ENCODE measurements at regions not wholly inside any gene's neighbourhood (a gene's known extent, or its start where the extent isn't known, plus 50 kb on each side); places are given as distances from the start of the nearest gene placed in this dataset.

- DNase-seq, result no peak
- TF ChIP-seq, protein P1, sequence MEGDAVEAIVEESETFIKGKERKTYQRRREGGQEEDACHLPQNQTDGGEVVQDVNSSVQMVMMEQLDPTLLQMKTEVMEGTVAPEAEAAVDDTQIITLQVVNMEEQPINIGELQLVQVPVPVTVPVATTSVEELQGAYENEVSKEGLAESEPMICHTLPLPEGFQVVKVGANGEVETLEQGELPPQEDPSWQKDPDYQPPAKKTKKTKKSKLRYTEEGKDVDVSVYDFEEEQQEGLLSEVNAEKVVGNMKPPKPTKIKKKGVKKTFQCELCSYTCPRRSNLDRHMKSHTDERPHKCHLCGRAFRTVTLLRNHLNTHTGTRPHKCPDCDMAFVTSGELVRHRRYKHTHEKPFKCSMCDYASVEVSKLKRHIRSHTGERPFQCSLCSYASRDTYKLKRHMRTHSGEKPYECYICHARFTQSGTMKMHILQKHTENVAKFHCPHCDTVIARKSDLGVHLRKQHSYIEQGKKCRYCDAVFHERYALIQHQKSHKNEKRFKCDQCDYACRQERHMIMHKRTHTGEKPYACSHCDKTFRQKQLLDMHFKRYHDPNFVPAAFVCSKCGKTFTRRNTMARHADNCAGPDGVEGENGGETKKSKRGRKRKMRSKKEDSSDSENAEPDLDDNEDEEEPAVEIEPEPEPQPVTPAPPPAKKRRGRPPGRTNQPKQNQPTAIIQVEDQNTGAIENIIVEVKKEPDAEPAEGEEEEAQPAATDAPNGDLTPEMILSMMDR (IDR thresholded peaks at IDR 0.05; ENCODE audit: low read depth, low read length), result no peak
- Histone ChIP-seq H3K4me3 (ENCODE audit: low read depth, low read length) (no peak overlapping the region), H3K27ac (no peak overlapping the region), H3K27me3 (ENCODE audit: insufficient read depth, low read depth, severe bottlenecking) (no peaks in the 10 kb centered on the region), H3K9me3 (ENCODE audit: severe bottlenecking) (no peaks in the 10 kb centered on the region), H3K36me3 (no peaks in the 10 kb centered on the region)
These were observed 242.7 kb upstream of the NCAM1 start for GRCh38 chr11:112718483-112718882.

DNA sequence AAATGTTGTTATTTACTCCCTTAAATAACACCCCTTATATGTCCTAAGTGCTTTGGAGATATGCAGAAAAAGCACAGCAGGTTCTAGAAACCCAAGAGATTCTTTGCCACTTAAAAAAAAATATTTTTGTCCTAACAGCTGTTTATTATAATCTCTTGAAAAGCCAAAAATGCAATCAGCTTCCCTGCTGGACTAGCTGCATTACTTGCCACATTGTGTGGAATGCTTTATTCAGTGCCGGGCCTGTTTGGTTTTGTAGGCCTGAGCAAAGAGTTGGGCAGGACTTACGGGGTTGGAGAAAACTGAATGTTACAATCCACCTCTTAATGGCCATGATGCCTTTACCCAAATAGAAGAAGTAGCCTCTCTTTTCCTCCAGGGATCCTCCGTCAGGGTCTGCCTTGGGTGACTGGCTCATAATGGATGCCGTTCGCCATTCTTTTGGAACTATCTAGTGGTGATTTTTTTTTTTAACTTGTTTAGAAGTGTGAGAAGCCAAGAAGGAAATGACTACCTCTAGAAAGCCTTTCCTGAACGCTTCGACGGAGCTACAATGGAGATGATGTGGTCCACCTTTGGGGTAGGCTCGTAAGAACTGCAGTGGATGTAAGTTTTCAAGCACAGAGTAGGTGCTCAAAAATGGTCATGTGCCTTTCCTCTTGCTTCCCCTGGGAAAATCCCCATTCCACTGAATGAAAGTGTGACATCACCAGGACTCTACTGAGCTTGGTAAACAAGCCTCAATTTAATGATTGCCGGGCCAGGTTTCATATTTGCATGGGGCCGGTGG lies 241.3 kb upstream of the NCAM1 start:
- no peak for DNase-seq
- Histone ChIP-seq H3K27me3 (ENCODE audit: insufficient read depth, low read depth, severe bottlenecking) (no peaks in the 10 kb centered on the region), H3K9me3 (ENCODE audit: severe bottlenecking) (no peaks in the 10 kb centered on the region), H3K4me3 (ENCODE audit: low read depth, low read length) (no peak overlapping the region), H3K27ac (no peak overlapping the region), H3K36me3 (no peaks in the 10 kb centered on the region)
- TF ChIP-seq, protein P1 (IDR thresholded peaks at IDR 0.05; ENCODE audit: low read depth, low read length), result no peak

DNA sequence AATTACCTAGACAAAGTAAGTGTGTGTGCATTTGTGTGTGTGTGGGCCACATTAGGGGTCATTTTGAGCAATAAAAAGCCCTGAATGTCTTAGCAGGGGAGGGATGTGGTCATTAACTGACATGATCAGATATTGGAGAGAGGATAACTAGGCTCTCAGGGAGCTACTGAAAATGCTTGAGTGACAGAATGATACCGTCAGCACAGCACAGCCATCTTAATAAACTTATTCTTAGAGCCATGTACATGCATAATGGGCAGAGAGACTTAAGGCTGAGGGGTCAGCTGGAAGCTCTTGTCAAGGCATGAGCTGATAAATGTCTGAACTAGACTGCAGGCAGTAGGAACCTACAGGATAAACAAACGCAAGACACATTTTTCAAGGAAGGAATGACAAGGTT lies 239.1 kb upstream of the NCAM1 start:
- no peak overlapping the region for H3K4me3 ChIP-seq (ENCODE audit: low read depth, low read length)
- TF ChIP-seq, protein P1 (IDR thresholded peaks at IDR 0.05; ENCODE audit: low read depth, low read length), result no peak
- H3K36me3 ChIP-seq, result no peaks in the 10 kb centered on the region
- no peak overlapping the region for H3K27ac ChIP-seq
- H3K27me3 ChIP-seq (ENCODE audit: insufficient read depth, low read depth, severe bottlenecking), result no peaks in the 10 kb centered on the region
- no peak for DNase-seq
- H3K9me3 ChIP-seq (ENCODE audit: severe bottlenecking), result no peaks in the 10 kb centered on the region

DNA sequence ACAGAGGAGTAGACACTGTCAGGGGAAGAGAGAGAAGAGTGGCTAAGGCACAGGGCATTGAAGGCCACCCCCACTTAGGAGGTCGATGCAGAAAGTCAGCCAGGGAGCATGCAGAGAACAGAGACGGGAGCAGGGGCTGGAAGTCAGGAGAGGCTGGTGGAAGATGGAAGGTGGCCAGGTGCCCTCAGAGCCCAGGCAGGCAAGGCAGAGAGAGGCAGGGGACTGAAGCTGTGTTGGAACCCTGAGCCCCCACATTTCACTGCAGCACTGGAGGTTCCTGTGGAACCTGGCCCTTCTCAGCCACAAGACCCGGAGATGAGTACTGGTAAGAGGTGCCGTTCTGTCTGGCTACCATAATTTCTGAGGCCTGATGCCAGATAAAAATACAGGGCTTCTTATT lies 238.3 kb upstream of the NCAM1 start:
- no peak for DNase-seq
- H3K27ac ChIP-seq, result no peak overlapping the region

GRCh38 chr11:112723676-112724495 lies 237.3 kb upstream of the NCAM1 start:
- Histone ChIP-seq H3K4me3 (ENCODE audit: low read depth, low read length) (no peak overlapping the region), H3K36me3 (no peaks in the 10 kb centered on the region), H3K27ac (no peak overlapping the region), H3K9me3 (ENCODE audit: severe bottlenecking) (no peaks in the 10 kb centered on the region), H3K27me3 (ENCODE audit: insufficient read depth, low read depth, severe bottlenecking) (no peaks in the 10 kb centered on the region)
- TF ChIP-seq, protein P1 (IDR thresholded peaks at IDR 0.05; ENCODE audit: low read depth, low read length), result no peak
- no peak for DNase-seq

More for the DNA sequence above, 238.3 kb upstream of the NCAM1 start:
- TF ChIP-seq, protein P1 (IDR thresholded peaks at IDR 0.05; ENCODE audit: low read depth, low read length), result no peak
- Histone ChIP-seq H3K36me3 (no peaks in the 10 kb centered on the region), H3K27me3 (ENCODE audit: insufficient read depth, low read depth, severe bottlenecking) (no peaks in the 10 kb centered on the region), H3K9me3 (ENCODE audit: severe bottlenecking) (no peaks in the 10 kb centered on the region), H3K4me3 (ENCODE audit: low read depth, low read length) (no peak overlapping the region)
